ENCODE measurements at regions not wholly inside any gene's neighbourhood (a gene's known extent, or its start where the extent isn't known, plus 50 kb on each side); places are given as distances from the start of the nearest gene placed in this dataset.

DNA sequence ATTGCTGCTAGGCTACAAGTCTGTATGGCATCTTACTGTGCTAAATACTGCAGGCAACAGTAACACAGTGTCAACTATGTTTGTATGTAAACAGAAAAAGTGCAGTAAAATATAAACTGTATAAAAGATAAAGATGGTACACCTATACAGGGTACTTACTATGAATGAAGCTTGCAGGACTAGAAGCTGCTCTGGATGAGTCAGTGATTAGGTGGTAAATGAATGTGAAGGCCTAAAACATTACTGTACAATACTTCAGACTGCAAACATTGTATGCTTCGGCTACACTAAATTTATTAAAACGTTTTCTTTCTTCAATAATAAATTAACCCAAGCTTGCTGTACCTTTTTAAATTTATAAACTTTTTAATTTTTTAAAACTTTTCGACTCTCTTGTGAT lies 97.1 kb downstream of the HLX start:
- no peaks in the 10 kb centered on the region for H3K36me3 Mint-ChIP-seq (ENCODE audit: insufficient read depth, unreplicated experiment)
- POLR2A ChIA-PET, result interaction anchor here (0.6 kb wide), 1 partner anchor 23 kb away, joined by 3 read pairs; no protein-coding TSS in a partner anchor
- intact Hi-C loops (cut with micrococcal nuclease; ENCODE audit: unreplicated experiment), result no loop called here

DNA sequence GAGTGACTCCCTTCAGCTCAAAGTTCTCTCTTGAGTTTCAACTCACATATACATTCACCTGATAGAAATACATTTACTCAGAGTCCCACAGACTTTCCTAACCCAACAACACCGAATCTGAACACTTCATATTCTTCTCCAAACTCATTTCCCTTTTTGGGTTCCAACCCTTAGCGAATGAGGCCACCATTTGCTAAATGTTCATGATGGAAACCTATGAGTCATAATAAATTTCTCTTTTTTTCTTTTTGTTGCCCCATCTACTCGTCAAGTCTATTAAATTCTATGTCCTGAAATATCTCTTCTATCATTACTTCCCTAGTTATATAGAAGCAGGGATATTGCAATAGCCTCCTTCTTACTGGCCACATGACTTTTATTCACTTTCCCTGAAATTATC lies 100.1 kb downstream of the HLX start:
- BruUV-seq (replicated peaks), result no TSS peak
- no peak overlapping the region for H3K4me3 ChIP-seq (ENCODE audit: low read depth, low read length)
- CTCF ChIA-PET, result no interaction called here
- DNase-seq, result no peak
- Mint-ChIP-seq H3K4me3 (ENCODE audit: unreplicated experiment) (no peak overlapping the region), H3K27ac (ENCODE audit: unreplicated experiment) (no peak overlapping the region), H3K4me1 (ENCODE audit: low read depth, unreplicated experiment) (no peaks in the 10 kb centered on the region), H3K9me3 (ENCODE audit: unreplicated experiment) (no peaks in the 10 kb centered on the region), H3K27me3 (ENCODE audit: insufficient read depth, unreplicated experiment) (peaks cover 14% of the 10 kb centered on the region), H3K36me3 (ENCODE audit: insufficient read depth, unreplicated experiment) (no peaks in the 10 kb centered on the region)
- POLR2A ChIA-PET, result no interaction called here
- TF ChIP-seq, protein P1, sequence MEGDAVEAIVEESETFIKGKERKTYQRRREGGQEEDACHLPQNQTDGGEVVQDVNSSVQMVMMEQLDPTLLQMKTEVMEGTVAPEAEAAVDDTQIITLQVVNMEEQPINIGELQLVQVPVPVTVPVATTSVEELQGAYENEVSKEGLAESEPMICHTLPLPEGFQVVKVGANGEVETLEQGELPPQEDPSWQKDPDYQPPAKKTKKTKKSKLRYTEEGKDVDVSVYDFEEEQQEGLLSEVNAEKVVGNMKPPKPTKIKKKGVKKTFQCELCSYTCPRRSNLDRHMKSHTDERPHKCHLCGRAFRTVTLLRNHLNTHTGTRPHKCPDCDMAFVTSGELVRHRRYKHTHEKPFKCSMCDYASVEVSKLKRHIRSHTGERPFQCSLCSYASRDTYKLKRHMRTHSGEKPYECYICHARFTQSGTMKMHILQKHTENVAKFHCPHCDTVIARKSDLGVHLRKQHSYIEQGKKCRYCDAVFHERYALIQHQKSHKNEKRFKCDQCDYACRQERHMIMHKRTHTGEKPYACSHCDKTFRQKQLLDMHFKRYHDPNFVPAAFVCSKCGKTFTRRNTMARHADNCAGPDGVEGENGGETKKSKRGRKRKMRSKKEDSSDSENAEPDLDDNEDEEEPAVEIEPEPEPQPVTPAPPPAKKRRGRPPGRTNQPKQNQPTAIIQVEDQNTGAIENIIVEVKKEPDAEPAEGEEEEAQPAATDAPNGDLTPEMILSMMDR (IDR thresholded peaks at IDR 0.05; ENCODE audit: insufficient read depth in 1 of 2, low read depth in 1 of 2, low read length in 1 of 2, severe bottlenecking in 1 of 2, unreplicated experiment in 1 of 2), result no peak
- no peaks in the 10 kb centered on the region for H3K36me3 ChIP-seq (ENCODE audit: control insufficient read depth, insufficient read depth, low read length)
- intact Hi-C loops (cut with micrococcal nuclease; ENCODE audit: unreplicated experiment), result no loop called here
- H3K9me3 ChIP-seq, result no peaks in the 10 kb centered on the region
- H3K4me1 ChIP-seq, result no peaks in the 10 kb centered on the region
- no peaks in the 10 kb centered on the region for H3K27me3 ChIP-seq (replicated peaks; ENCODE audit: control insufficient read depth, insufficient read depth, low read length)

More for the DNA sequence above, 97.1 kb downstream of the HLX start:
- TF ChIP-seq, protein P1 (IDR thresholded peaks at IDR 0.05; ENCODE audit: insufficient read depth in 1 of 2, low read depth in 1 of 2, low read length in 1 of 2, severe bottlenecking in 1 of 2, unreplicated experiment in 1 of 2), result no peak
- no peak overlapping the region for H3K4me3 Mint-ChIP-seq (ENCODE audit: unreplicated experiment)
- CTCF ChIA-PET, result interaction anchor here (0.6 kb wide), 1 partner anchor 81 kb away, joined by 4 read pairs; no protein-coding TSS in a partner anchor
- no peaks in the 10 kb centered on the region for H3K4me1 Mint-ChIP-seq (ENCODE audit: low read depth, unreplicated experiment)
- no peak for DNase-seq
- no TSS peak for BruUV-seq (replicated peaks)
- no peaks in the 10 kb centered on the region for H3K27me3 ChIP-seq (replicated peaks; ENCODE audit: control insufficient read depth, insufficient read depth, low read length)
- H3K27ac Mint-ChIP-seq (ENCODE audit: unreplicated experiment), result no peak overlapping the region
- no peaks in the 10 kb centered on the region for H3K4me1 ChIP-seq
- H3K4me3 ChIP-seq (ENCODE audit: low read depth, low read length), result no peak overlapping the region
- peaks cover 10% of the 10 kb centered on the region for H3K27me3 Mint-ChIP-seq (ENCODE audit: insufficient read depth, unreplicated experiment)
- H3K36me3 ChIP-seq (ENCODE audit: control insufficient read depth, insufficient read depth, low read length), result no peaks in the 10 kb centered on the region
- H3K9me3 ChIP-seq, result no peaks in the 10 kb centered on the region
- peaks cover 2% of the 10 kb centered on the region for H3K9me3 Mint-ChIP-seq (ENCODE audit: unreplicated experiment)

DNA sequence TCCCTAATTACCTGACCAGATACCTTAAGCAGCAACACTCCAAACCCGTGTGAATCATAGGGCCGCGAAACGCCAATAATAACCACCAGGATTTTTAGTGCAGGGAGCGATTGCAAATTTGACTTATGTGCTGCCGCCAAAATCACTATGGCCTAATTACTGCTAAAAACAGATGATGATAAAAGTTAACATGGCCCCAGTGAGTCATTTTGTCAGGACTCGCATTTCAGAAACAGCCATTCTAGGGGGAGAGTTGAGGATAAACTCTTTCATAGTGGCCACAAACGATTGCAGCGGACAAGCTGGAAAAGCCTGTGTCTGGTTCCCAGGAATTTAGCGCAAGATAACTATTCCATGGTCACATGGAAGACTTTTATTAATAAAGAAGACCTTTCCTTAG lies 103.4 kb downstream of the HLX start:
- TF ChIP-seq, protein P1 (IDR thresholded peaks at IDR 0.05; ENCODE audit: insufficient read depth in 1 of 2, low read depth in 1 of 2, low read length in 1 of 2, severe bottlenecking in 1 of 2, unreplicated experiment in 1 of 2), result no peak
- CTCF ChIA-PET, result no interaction called here
- H3K4me1 ChIP-seq, result no peaks in the 10 kb centered on the region
- Mint-ChIP-seq H3K4me1 (ENCODE audit: low read depth, unreplicated experiment) (no peaks in the 10 kb centered on the region), H3K9me3 (ENCODE audit: unreplicated experiment) (no peaks in the 10 kb centered on the region), H3K27me3 (ENCODE audit: insufficient read depth, unreplicated experiment) (peaks cover 14% of the 10 kb centered on the region), H3K4me3 (ENCODE audit: unreplicated experiment) (no peak overlapping the region), H3K36me3 (ENCODE audit: insufficient read depth, unreplicated experiment) (no peaks in the 10 kb centered on the region), H3K27ac (ENCODE audit: unreplicated experiment) (no peak overlapping the region)
- no peak overlapping the region for H3K4me3 ChIP-seq (ENCODE audit: low read depth, low read length)
- BruUV-seq (replicated peaks), result no TSS peak
- POLR2A ChIA-PET, result no interaction called here
- DNase-seq, result no peak
- no peaks in the 10 kb centered on the region for H3K27me3 ChIP-seq (replicated peaks; ENCODE audit: control insufficient read depth, insufficient read depth, low read length)
- H3K9me3 ChIP-seq, result no peaks in the 10 kb centered on the region
- intact Hi-C loops (cut with micrococcal nuclease; ENCODE audit: unreplicated experiment), result no loop called here
- no peaks in the 10 kb centered on the region for H3K36me3 ChIP-seq (ENCODE audit: control insufficient read depth, insufficient read depth, low read length)

Data from Caco-2 (cell line).